D721Med (cell line): ENCODE measurements at regions not wholly inside any gene's neighbourhood (a gene's known extent, or its start where the extent isn't known, plus 50 kb on each side); places are given as distances from the start of the nearest gene placed in this dataset.

Experiments used
- DNase-seq: peaks from one replicate; pipeline ENCODE4 v3.0.0; 2011; ENCODE audit warnings: low spot score; ENCODE audit not compliant: insufficient read length
- FAIRE-seq: peaks from 2 replicates; lab custom pipeline; 2011; peaks lifted over from hg19 to GRCh38; lab: Jason Lieb, UNC
- CTCF ChIP-seq: IDR thresholded peaks from 2 replicates; pipeline ENCODE4 v1.5.1; 2012; ENCODE audit warnings: mild to moderate bottlenecking, control low read depth; ENCODE audit not compliant: insufficient read depth; ENCODE audit errors: missing control alignments

GRCh38 chr1:4877426-4877825, 223.0 kb downstream of the AJAP1 start:
- DNase-seq = no peak
- TF ChIP-seq CTCF = no peak
- FAIRE-seq = no peak

- DNase-seq (no peak), FAIRE-seq (no peak)
- no peak for TF ChIP-seq CTCF
Observed at GRCh38 chr1:4871373-4871772, 217.0 kb downstream of the AJAP1 start.

- no peak for TF ChIP-seq CTCF
- FAIRE-seq (no peak), DNase-seq (no peak)
Observed at GRCh38 chr1:4868521-4868920, 214.1 kb downstream of the AJAP1 start.

GRCh38 chr1:4856396-4856795, 202.0 kb downstream of the AJAP1 start:
- DNase-seq = no peak
- no peak for FAIRE-seq
- no peak for TF ChIP-seq CTCF

- FAIRE-seq (no peak), DNase-seq (no peak)
- TF ChIP-seq CTCF = no peak
Observed at GRCh38 chr1:4854367-4854766, 200.0 kb downstream of the AJAP1 start.

- TF ChIP-seq CTCF = no peak
- no peak for DNase-seq
Observed at GRCh38 chr1:4853904-4854303, 199.5 kb downstream of the AJAP1 start.

GRCh38 chr1:4851385-4852065, 197.1 kb downstream of the AJAP1 start:
- no peak for DNase-seq
- TF ChIP-seq CTCF = no peak
- no peak for FAIRE-seq

More at GRCh38 chr1:4853904-4854303, 199.5 kb downstream of the AJAP1 start:
- no peak for FAIRE-seq
